Sciatic nerve (tissue), 2 donors: ENCODE measurements at regions not wholly inside any gene's neighbourhood (a gene's known extent, or its start where the extent isn't known, plus 50 kb on each side); places are given as distances from the start of the nearest gene placed in this dataset.
"Not testable (repeated sequence)": the region's sequence is repeated elsewhere in the genome, so short reads cannot be mapped to it uniquely, and the experiment has no call there.

Source experiments
- ATAC-seq: fragments of 200-7000 bp; cut with Tn5 transposase; one replicate; pipeline ENCODE4 v1.9.1; 2020; ENCODE audit warnings: mild to moderate bottlenecking, moderate library complexity
- DNase-seq: peaks from one replicate; pipeline ENCODE4 v3.0.0-alpha.2; 2020; ENCODE audit warnings: low spot score
- intact Hi-C: fragments of 100-400 bp; cut with DNase I; formaldehyde crosslinking; loops from one replicate; pipeline ENCODE4 v1.14.2; 2022
- donor health status: DM: no; HTN: no; CAD: no.
- donor health status: DM: no; HTN: no; CAD: no.

DNA sequence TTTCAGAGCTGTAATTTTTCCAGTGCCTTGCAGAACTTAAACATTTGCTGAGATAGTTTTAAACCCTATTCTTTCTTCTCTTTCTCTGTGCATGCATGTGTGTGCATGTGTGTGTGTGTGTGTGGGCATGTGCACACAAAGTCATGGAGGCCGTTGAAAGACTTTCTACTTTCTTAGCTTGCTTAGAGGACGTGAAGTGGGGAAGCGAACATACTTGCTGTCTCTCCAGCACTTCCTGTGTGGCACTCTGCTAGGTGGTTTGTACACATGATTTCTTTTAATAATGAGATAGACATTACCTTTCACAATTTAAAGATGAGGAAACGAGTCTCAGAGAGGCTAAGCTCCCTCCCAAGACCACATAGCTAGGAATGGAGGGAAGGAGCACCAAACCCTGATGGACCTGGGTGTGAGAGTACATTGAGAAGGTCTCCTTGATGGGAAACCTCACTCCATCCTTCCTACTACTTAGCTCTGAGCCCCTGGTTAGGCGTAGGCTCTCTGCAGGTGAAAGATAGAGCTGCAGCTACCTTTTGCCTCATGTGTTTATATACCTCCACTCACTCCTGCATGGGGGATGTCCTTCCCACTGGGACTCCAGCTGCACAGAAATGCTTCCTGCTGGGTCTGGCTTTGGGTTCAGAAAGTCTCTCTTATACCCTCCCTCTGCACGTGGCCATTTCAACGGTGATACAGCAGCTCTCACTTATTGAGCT, 101.9 kb upstream of the USP24 start:
- ATAC-seq: no peak
- DNase-seq: no peak
- intact Hi-C loops: no loop called here

- DNase-seq (no peak), ATAC-seq (no peak)
- intact Hi-C loops: no loop called here
These were observed 101.3 kb upstream of the USP24 start for GRCh38 chr1:55316502-55316901.

DNA sequence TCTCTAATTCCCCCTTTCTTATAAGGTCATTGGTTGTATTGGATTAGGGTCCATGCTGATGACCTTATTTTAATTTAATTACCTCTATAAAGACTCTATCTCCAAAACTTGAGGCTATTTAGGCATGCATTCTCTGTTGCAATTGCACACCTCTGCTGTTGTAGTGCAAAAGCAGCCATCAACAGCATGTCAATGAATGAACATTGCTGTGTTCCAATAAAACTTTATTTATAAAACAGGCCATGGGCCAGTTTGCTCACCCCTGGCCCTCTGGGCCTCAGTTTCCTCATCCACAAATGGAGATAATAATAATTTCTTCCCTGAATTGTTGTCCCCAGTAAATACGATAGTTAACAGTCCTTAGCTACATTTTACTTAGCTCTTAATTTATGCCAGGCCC, 100.4 kb upstream of the USP24 start:
- DNase-seq (no peak), ATAC-seq (no peak)
- intact Hi-C loops: no loop called here

DNA sequence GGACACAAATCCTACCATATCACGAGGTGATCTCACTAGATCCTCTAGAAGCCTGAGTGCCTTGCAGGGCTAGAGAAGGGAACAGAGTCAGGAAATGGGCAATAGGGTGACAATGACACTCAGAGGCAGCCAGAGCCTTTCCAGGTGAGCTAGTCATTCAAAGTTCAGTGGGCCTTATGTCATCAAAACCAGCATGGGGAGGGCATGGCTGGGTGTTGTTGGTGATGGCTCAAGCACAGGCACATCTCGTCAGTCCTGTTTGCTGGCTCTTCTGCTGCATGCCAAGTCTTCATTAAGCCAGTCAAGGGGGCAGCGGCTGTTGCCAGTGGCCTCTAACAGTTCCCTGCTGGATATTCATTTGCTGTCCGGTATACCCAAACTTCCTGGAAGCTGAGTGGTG, 99.6 kb upstream of the USP24 start:
- ATAC-seq: no peak
- no peak for DNase-seq
- intact Hi-C loops: no loop called here

GRCh38 chr1:55313903-55314302, 98.7 kb upstream of the USP24 start:
- DNase-seq (no peak), ATAC-seq (no peak)
- intact Hi-C loops: no loop called here

GRCh38 chr1:55311979-55312378, 96.8 kb upstream of the USP24 start:
- no peak for DNase-seq
- intact Hi-C loops: no loop called here
- no peak for ATAC-seq

DNA sequence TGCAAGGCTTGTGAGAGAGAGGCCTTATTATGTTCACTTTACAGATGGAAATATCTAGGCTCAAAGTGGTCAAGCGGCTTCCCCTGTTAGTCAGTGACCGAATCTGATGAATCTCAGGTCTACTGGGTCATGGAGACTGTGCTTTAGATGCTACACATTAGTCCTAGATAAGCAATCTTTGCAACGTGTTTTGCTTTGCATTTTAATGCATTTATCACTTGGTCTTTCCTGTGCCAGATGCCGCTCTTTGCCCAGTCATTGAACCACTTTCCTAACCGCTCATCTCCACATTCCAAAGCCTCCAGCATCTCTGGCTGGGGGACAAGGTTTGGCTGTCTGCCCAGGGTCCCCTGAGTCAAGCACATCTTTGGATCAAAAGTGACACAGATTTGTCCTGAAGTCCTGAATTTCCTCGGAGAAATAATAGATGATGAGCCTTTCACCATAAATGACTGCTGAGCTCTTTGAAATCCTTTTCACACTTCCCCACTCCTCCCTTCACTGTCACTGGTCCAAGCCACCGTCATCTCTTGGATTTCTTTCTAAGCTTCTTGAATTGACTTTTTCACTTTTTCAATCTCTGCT, 96.0 kb upstream of the USP24 start:
- intact Hi-C loops: no loop called here
- ATAC-seq (no peak), DNase-seq (no peak)

DNA sequence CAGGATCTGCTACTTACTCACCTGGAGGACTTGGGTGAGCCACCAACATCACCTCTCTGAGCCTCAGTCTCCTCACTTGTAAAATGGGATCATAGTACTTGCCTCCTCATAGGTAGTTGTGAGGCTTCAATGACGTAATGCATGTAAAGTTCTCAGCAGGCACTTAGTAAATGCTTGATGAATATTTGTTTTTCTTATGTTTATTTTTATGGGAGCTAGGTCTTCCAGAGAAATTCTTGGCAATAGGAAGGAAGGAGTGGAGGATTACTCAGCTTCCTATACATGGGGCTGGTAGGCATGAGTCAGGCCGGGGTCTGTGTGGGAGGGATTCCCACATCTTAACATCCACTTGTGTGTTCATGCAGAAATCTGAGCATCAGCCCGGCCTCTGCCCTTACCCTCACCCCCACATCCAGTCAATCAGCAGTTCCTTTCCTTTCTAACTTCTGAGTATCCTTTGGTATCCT, 95.4 kb upstream of the USP24 start:
- ATAC-seq: no peak
- intact Hi-C loops: no loop called here
- no peak for DNase-seq

DNA sequence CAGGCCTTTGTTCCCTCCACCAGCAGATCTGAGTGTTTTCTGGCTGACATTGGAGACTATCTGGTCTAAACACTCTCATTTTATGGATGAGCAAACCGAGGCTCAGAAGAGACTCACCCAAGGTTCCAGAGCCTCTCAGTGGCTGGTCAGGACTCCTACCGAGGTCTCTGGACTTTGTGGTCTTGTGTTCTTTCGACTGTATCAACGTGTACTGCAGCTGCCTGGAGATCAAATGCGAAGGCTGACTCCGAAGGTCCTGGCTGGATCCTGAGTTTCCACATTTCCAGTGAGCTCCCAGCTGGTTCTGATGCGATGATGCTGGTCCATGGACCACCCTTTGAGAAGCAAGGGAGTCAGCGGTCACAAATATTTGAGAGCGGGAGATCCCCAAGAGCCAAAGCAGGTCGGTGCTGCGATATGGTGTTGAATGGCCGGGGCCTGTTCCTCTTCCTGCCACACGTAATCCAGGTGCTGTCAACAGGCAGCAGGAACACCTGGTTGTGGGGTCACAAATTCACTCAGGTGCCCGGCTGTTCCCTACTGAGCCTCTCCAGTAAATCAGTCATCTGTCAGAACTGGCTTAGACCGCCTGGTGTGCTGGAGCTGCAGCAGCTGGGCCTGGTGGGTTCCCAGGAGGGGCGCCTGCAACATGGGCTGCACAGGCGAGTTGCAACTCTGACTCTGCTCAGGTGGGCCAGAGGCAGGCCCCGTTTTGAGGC, 94.8 kb upstream of the USP24 start:
- ATAC-seq (no peak), DNase-seq (no peak)
- intact Hi-C loops: no loop called here

- ATAC-seq (no peak), DNase-seq (no peak)
- intact Hi-C loops: no loop called here
These were observed 93.9 kb upstream of the USP24 start for GRCh38 chr1:55309053-55309452.

GRCh38 chr1:55305735-55306134, 90.6 kb upstream of the USP24 start:
- intact Hi-C loops: no loop called here
- no peak for ATAC-seq
- no peak for DNase-seq

DNA sequence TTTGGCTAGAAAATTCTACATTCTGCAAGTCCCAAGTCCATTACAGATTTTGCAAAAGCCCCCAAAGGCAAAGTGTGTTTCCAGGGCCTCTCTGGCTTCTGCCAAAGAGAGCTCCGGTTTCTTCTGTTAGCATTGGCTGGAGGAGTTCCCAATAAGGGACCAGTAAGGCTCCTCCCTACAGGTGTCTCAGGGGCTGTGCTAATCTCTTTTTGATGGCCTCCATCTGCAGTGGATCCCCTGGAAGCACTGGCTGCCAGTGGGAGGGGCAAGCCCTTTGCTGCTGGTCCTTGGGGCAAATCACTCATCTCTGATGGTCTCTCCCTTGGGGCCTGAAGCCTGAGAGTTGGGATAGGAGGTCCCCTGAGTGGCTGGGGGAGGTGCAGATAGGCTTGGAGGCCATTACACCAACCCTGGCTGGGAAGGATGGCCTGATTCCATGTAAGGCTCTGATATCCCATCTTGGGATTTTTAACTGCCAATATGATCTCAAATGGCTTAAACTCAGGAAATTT, 89.1 kb upstream of the USP24 start:
- intact Hi-C loops: no loop called here
- peak; percentile 82 for ATAC-seq
- DNase-seq: no peak

- intact Hi-C loops: no loop called here
- ATAC-seq (no peak), DNase-seq (no peak)
These were observed 87.8 kb upstream of the USP24 start for GRCh38 chr1:55302972-55303371.

GRCh38 chr1:55301912-55302311, 86.7 kb upstream of the USP24 start:
- DNase-seq (no peak), ATAC-seq (no peak)
- intact Hi-C loops: no loop called here

GRCh38 chr1:55300975-55301374, 85.8 kb upstream of the USP24 start:
- DNase-seq (no peak), ATAC-seq (no peak)
- intact Hi-C loops: no loop called here

- intact Hi-C loops: loop anchor here (10.0 kb wide), 1 partner anchor 1406 kb away; no protein-coding TSS in a partner anchor
- ATAC-seq (no peak), DNase-seq (no peak)
These were observed 83.2 kb upstream of the USP24 start for GRCh38 chr1:55298167-55298894.

DNA sequence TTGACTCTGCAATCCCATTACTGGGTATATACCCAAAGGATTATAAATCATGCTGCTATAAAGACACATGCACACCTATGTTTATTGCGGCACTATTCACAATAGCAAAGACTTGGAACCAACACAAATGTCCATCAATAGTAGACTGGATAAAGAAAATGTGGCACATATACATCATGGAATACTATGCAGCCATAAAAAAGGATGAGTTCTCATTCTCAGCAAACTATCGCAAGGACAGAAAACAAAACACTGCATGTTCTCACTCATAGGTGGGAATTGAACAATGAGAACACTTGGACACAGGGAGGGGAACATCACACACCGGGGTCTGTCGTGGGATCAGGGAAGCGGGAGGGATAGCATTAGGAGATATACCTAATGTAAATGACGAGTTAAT, 81.1 kb upstream of the USP24 start:
- intact Hi-C loops: loop anchor here (10.0 kb wide), 1 partner anchor 1409 kb away; no protein-coding TSS in a partner anchor

GRCh38 chr1:55289614-55290013, 74.5 kb upstream of the USP24 start:
- intact Hi-C loops: loop anchor here (5.0 to 10.0 kb wide), 2 partner anchors 1293 to 1415 kb away; no protein-coding TSS in a partner anchor
- DNase-seq: no peak
- ATAC-seq: no peak

More for the DNA sequence above, 81.1 kb upstream of the USP24 start:
- not testable (repeated sequence) for DNase-seq, ATAC-seq

DNA sequence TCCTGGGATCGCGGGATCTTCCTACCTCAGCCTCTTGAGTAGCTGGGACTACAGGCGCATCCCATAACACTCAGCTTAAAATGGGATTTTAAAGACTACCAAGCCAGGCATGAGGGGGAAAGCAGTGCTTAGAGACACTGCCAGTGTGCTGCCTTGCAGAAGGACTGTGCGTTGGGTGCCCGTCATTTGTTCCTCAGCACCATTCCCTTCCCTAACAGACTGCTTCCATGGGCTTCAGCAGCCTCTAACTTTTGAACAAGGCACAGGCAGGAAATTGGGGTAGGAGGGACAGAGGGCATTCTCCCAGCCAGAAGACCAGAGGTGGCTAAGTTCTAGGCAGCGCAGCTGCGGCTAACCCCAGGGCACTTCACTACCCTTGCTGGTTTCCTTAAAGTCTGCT, 73.9 kb upstream of the USP24 start:
- no peak for DNase-seq
- intact Hi-C loops: loop anchor here (5.0 kb wide), 1 partner anchor 1293 kb away; no protein-coding TSS in a partner anchor
- no peak for ATAC-seq
